ENCODE measurements at regions not wholly inside any gene's neighbourhood (a gene's known extent, or its start where the extent isn't known, plus 50 kb on each side); places are given as distances from the start of the nearest gene placed in this dataset.

GRCh38 chrX:10288373-10288975, 131.7 kb downstream of the CLCN4 start:
- no peak for DNase-seq
- in situ Hi-C loops (cut with MboI; ENCODE audit: low pct_unique_long_range_greater_than_20kb, low sequenced_read_pairs) = no loop called here

GRCh38 chrX:10296576-10296975, 139.8 kb downstream of the CLCN4 start:
- no peak for DNase-seq
- in situ Hi-C loops (cut with MboI; ENCODE audit: low pct_unique_long_range_greater_than_20kb, low sequenced_read_pairs) = no loop called here

- DNase-seq = no peak
- in situ Hi-C loops (cut with MboI; ENCODE audit: low pct_unique_long_range_greater_than_20kb, low sequenced_read_pairs) = no loop called here
Measured at GRCh38 chrX:10310511-10310910, 153.7 kb downstream of the CLCN4 start.

- no peak for DNase-seq
- in situ Hi-C loops (cut with MboI; ENCODE audit: low pct_unique_long_range_greater_than_20kb, low sequenced_read_pairs) = no loop called here
Measured at GRCh38 chrX:10314530-10315104, 157.8 kb downstream of the CLCN4 start.

GRCh38 chrX:10325611-10326010, 168.8 kb downstream of the CLCN4 start:
- DNase-seq = no peak
- in situ Hi-C loops (cut with MboI; ENCODE audit: low pct_unique_long_range_greater_than_20kb, low sequenced_read_pairs) = no loop called here

GRCh38 chrX:10326578-10326977, 169.8 kb downstream of the CLCN4 start:
- DNase-seq = peak; percentile 16
- in situ Hi-C loops (cut with MboI; ENCODE audit: low pct_unique_long_range_greater_than_20kb, low sequenced_read_pairs) = no loop called here

- no peak for DNase-seq
- in situ Hi-C loops (cut with MboI; ENCODE audit: low pct_unique_long_range_greater_than_20kb, low sequenced_read_pairs) = no loop called here
Measured at GRCh38 chrX:10327651-10328050, 170.9 kb downstream of the CLCN4 start.

GRCh38 chrX:10329984-10330383, 173.2 kb downstream of the CLCN4 start:
- no peak for DNase-seq
- in situ Hi-C loops (cut with MboI; ENCODE audit: low pct_unique_long_range_greater_than_20kb, low sequenced_read_pairs) = no loop called here

- no peak for DNase-seq
- in situ Hi-C loops (cut with MboI; ENCODE audit: low pct_unique_long_range_greater_than_20kb, low sequenced_read_pairs) = no loop called here
Measured at GRCh38 chrX:10341309-10341708, 184.5 kb downstream of the CLCN4 start.

GRCh38 chrX:10350221-10350620, 193.4 kb downstream of the CLCN4 start:
- in situ Hi-C loops (cut with MboI; ENCODE audit: low pct_unique_long_range_greater_than_20kb, low sequenced_read_pairs) = no loop called here
- DNase-seq = no peak

- in situ Hi-C loops (cut with MboI; ENCODE audit: low pct_unique_long_range_greater_than_20kb, low sequenced_read_pairs) = no loop called here
- no peak for DNase-seq
Measured at GRCh38 chrX:10350981-10351380, 194.2 kb downstream of the CLCN4 start.

- in situ Hi-C loops (cut with MboI; ENCODE audit: low pct_unique_long_range_greater_than_20kb, low sequenced_read_pairs) = no loop called here
- no peak for DNase-seq
Measured at GRCh38 chrX:10352536-10352935, 195.8 kb downstream of the CLCN4 start.

GRCh38 chrX:10356979-10357378, 200.2 kb downstream of the CLCN4 start:
- no peak for DNase-seq
- in situ Hi-C loops (cut with MboI; ENCODE audit: low pct_unique_long_range_greater_than_20kb, low sequenced_read_pairs) = no loop called here

- DNase-seq = no peak
- in situ Hi-C loops (cut with MboI; ENCODE audit: low pct_unique_long_range_greater_than_20kb, low sequenced_read_pairs) = no loop called here
Measured at GRCh38 chrX:10358958-10359357, 202.2 kb downstream of the CLCN4 start.

GRCh38 chrX:10360116-10360515, 203.3 kb downstream of the CLCN4 start:
- DNase-seq = no peak
- in situ Hi-C loops (cut with MboI; ENCODE audit: low pct_unique_long_range_greater_than_20kb, low sequenced_read_pairs) = no loop called here

- in situ Hi-C loops (cut with MboI; ENCODE audit: low pct_unique_long_range_greater_than_20kb, low sequenced_read_pairs) = no loop called here
- no peak for DNase-seq
Measured at GRCh38 chrX:10365532-10366265, 208.9 kb downstream of the CLCN4 start.

GRCh38 chrX:10367406-10367805, 210.6 kb downstream of the CLCN4 start:
- DNase-seq = no peak
- in situ Hi-C loops (cut with MboI; ENCODE audit: low pct_unique_long_range_greater_than_20kb, low sequenced_read_pairs) = no loop called here

- in situ Hi-C loops (cut with MboI; ENCODE audit: low pct_unique_long_range_greater_than_20kb, low sequenced_read_pairs) = no loop called here
- DNase-seq = no peak
Measured at GRCh38 chrX:10370976-10371375, 214.2 kb downstream of the CLCN4 start.

- in situ Hi-C loops (cut with MboI; ENCODE audit: low pct_unique_long_range_greater_than_20kb, low sequenced_read_pairs) = no loop called here
- DNase-seq = no peak
Measured at GRCh38 chrX:10377427-10377826, 220.7 kb downstream of the CLCN4 start.

- in situ Hi-C loops (cut with MboI; ENCODE audit: low pct_unique_long_range_greater_than_20kb, low sequenced_read_pairs) = no loop called here
- no peak for DNase-seq
Measured at GRCh38 chrX:10379878-10380277, 223.1 kb downstream of the CLCN4 start.

GRCh38 chrX:10380300-10380699, 223.5 kb downstream of the CLCN4 start:
- in situ Hi-C loops (cut with MboI; ENCODE audit: low pct_unique_long_range_greater_than_20kb, low sequenced_read_pairs) = no loop called here
- DNase-seq = no peak
